Activated gamma-delta T cell treated with anti-CD3 and anti-CD28 coated beads, Interleukin-2, amount 50 U/mL, for 16 hours (primary cell): ENCODE measurements at regions not wholly inside any gene's neighbourhood (a gene's known extent, or its start where the extent isn't known, plus 50 kb on each side); places are given as distances from the start of the nearest gene placed in this dataset.
"Not testable (repeated sequence)": the region's sequence is repeated elsewhere in the genome, so short reads cannot be mapped to it uniquely, and the experiment has no call there.

ENCODE experiments used
- DNase-seq: peaks from one replicate; pipeline ENCODE4 v3.0.0-alpha.2; 2020; ENCODE audit warnings: low read depth

- DNase-seq, result no peak
Observed at GRCh38 chr5:159503236-159503635, 172.9 kb upstream of the IL12B start.

- DNase-seq, result no peak
Observed at GRCh38 chr5:159504106-159504856, 174.0 kb upstream of the IL12B start.

- DNase-seq, result no peak
Observed at GRCh38 chr5:159504857-159505304, 174.6 kb upstream of the IL12B start.

- DNase-seq, result no peak
Observed at GRCh38 chr5:159507055-159507454, 176.8 kb upstream of the IL12B start.

- DNase-seq, result no peak
Observed at GRCh38 chr5:159507661-159508060, 177.4 kb upstream of the IL12B start.

- no peak for DNase-seq
Observed at GRCh38 chr5:159508344-159508743, 178.1 kb upstream of the IL12B start.

GRCh38 chr5:159509002-159509660 lies 178.8 kb upstream of the IL12B start:
- DNase-seq, result no peak

GRCh38 chr5:159510282-159510681 lies 180.0 kb upstream of the IL12B start:
- no peak for DNase-seq

GRCh38 chr5:159511570-159511969 lies 181.3 kb upstream of the IL12B start:
- no peak for DNase-seq

- no peak for DNase-seq
Observed at GRCh38 chr5:159512064-159512463, 181.8 kb upstream of the IL12B start.

- DNase-seq, result no peak
Observed at GRCh38 chr5:159514229-159514810, 184.0 kb upstream of the IL12B start.

- DNase-seq, result no peak
Observed at GRCh38 chr5:159515197-159515596, 184.9 kb upstream of the IL12B start.

GRCh38 chr5:159515909-159516415 lies 185.7 kb upstream of the IL12B start:
- peak; percentile 51 for DNase-seq

GRCh38 chr5:159518371-159518770 lies 188.1 kb upstream of the IL12B start:
- DNase-seq, result no peak

GRCh38 chr5:159519365-159519764 lies 189.1 kb upstream of the IL12B start:
- no peak for DNase-seq

- no peak for DNase-seq
Observed at GRCh38 chr5:159522841-159523240, 192.6 kb upstream of the IL12B start.

- DNase-seq, result not testable (repeated sequence)
Observed at GRCh38 chr5:159524279-159524678, 194.0 kb upstream of the IL12B start.

GRCh38 chr5:159525117-159525516 lies 194.8 kb upstream of the IL12B start:
- no peak for DNase-seq

GRCh38 chr5:159527546-159528254 lies 197.4 kb upstream of the IL12B start:
- DNase-seq, result no peak

GRCh38 chr5:159531554-159532105 lies 201.3 kb upstream of the IL12B start:
- no peak for DNase-seq

GRCh38 chr5:159533197-159533596 lies 202.9 kb upstream of the IL12B start:
- no peak for DNase-seq

GRCh38 chr5:159536166-159536565 lies 205.9 kb upstream of the IL12B start:
- no peak for DNase-seq
